Keratinocyte (primary cell): ENCODE measurements at regions not wholly inside any gene's neighbourhood (a gene's known extent, or its start where the extent isn't known, plus 50 kb on each side); places are given as distances from the start of the nearest gene placed in this dataset.

Experiments used
- DNase-seq: peaks from one replicate; pipeline ENCODE4 v3.0.0-alpha.2; 2011; ENCODE audit warnings: low read depth, missing footprints, low spot score
- FAIRE-seq: peaks from 2 replicates; lab custom pipeline; 2011; peaks lifted over from hg19 to GRCh38; lab: Jason Lieb, UNC
- H2AFZ ChIP-seq: 2 replicates; pipeline ENCODE4 v1.6.0; 2012; ENCODE audit warnings: low read length, control low read depth, inconsistent platforms; ENCODE audit not compliant: control insufficient read depth
- H3K27ac ChIP-seq: 2 replicates; pipeline ENCODE4 v1.5.1; 2011; ENCODE audit warnings: low read length; ENCODE audit not compliant: control insufficient read depth, insufficient read depth
- H3K27me3 ChIP-seq: 3 replicates; pipeline ENCODE4 v1.6.0; 2011; ENCODE audit warnings: low read length; ENCODE audit not compliant: control insufficient read depth, insufficient read depth; ENCODE audit errors: extremely low read depth
- H3K36me3 ChIP-seq, 2 experiments: 2 replicates in 1 of 2; 3 replicates in 1 of 2; pipeline ENCODE4 v1.5.1; 2011; ENCODE audit warnings: low read length in 2 of 2, mild to moderate bottlenecking in 1 of 2; ENCODE audit not compliant: control insufficient read depth in 2 of 2, insufficient read depth in 2 of 2; ENCODE audit errors: extremely low read depth in 1 of 2
- H3K4me1 ChIP-seq: 3 replicates; pipeline ENCODE4 v1.5.1; 2011; ENCODE audit warnings: low read length; ENCODE audit not compliant: control insufficient read depth, insufficient read depth; ENCODE audit errors: extremely low read depth
- H3K4me2 ChIP-seq: 3 replicates; pipeline ENCODE4 v1.6.0; 2011; ENCODE audit warnings: low read depth, low read length; ENCODE audit not compliant: control insufficient read depth, insufficient read depth; ENCODE audit errors: extremely low read depth
- H3K4me3 ChIP-seq, 3 experiments: fragments of 200-600 bp in 1 of 3; sonication (generic) in 1 of 3; 2 replicates in 2 of 3; 3 replicates in 1 of 3; pipeline ENCODE4 v1.5.1; 2011 to 2016; ENCODE audit warnings: low read length in 3 of 3, mild to moderate bottlenecking in 3 of 3, control low read depth in 2 of 3, inconsistent platforms in 1 of 3, low read depth in 1 of 3, mixed read lengths in 1 of 3, mixed run types in 1 of 3, moderate library complexity in 1 of 3; ENCODE audit not compliant: control insufficient read depth in 2 of 3, insufficient read depth in 2 of 3; ENCODE audit errors: extremely low read depth in 1 of 3
- H3K79me2 ChIP-seq: 2 replicates; pipeline ENCODE4 v1.6.0; 2012; ENCODE audit warnings: low read length; ENCODE audit not compliant: control insufficient read depth, insufficient read depth
- H3K9ac ChIP-seq: 3 replicates; pipeline ENCODE4 v1.6.0; 2011; ENCODE audit warnings: low read length; ENCODE audit not compliant: control insufficient read depth, insufficient read depth; ENCODE audit errors: extremely low read depth
- H3K9me1 ChIP-seq: 3 replicates; pipeline ENCODE4 v1.6.0; 2011; ENCODE audit warnings: low read length; ENCODE audit not compliant: control insufficient read depth, insufficient read depth; ENCODE audit errors: extremely low read depth
- H3K9me3 ChIP-seq: 2 replicates; pipeline ENCODE4 v1.5.1; 2012; ENCODE audit warnings: low read depth, low read length; ENCODE audit not compliant: control insufficient read depth
- H4K20me1 ChIP-seq: 3 replicates; pipeline ENCODE4 v1.6.0; 2011; ENCODE audit warnings: low read length; ENCODE audit not compliant: control insufficient read depth, insufficient read depth; ENCODE audit errors: extremely low read depth
- EZH2 ChIP-seq: IDR thresholded peaks from one replicate; pipeline ENCODE4 v1.6.1; 2012; ENCODE audit warnings: inconsistent platforms, mild to moderate bottlenecking, low read length, moderate library complexity
- dilution Hi-C: fragments of 300-500 bp; cut with MboI; formaldehyde crosslinking; loops from one replicate; pipeline ENCODE4 v1.7.0; 2020; ENCODE audit warnings: low sequenced_read_pairs; ENCODE audit not compliant: extremely low pct_ligation_motif_present
- TF ChIP-seq, protein P1 (sequence below), 3 experiments: IDR thresholded peaks in 1 of 3; conservative IDR thresholded peaks in 1 of 3; optimal IDR thresholded peaks in 1 of 3; 2 replicates in 2 of 3; 3 replicates in 1 of 3; pipeline versions ENCODE3 to v1.5.1; 2011; ENCODE audit warnings: low read length in 3 of 3, mild to moderate bottlenecking in 3 of 3, moderate library complexity in 2 of 3, control low read depth in 1 of 3, inconsistent platforms in 1 of 3; ENCODE audit not compliant: insufficient read depth in 2 of 3; ENCODE audit errors: extremely low read depth in 1 of 3

DNA sequence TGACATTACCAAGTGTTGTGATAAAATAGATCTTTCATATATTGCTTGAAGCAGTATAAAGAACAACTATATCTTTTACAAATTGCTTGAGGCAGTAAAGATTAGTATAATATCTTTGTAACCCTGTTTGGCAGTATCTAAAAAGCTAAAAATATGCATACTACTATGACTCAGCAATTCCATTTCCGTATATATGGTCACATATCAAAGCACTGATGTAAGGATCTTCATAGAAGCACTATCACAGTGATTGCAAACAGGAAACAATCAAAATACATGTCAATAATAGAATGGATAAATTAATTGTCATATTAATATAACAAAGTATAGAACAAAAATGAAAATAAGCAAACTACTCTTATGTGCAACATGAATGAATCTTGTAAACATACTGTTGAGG, 158.4 kb upstream of the IGF1 start:
- Histone ChIP-seq H3K27ac (no peak overlapping the region), H3K4me2 (no peak overlapping the region), H3K36me3 (no peaks in the 10 kb centered on the region), H3K79me2 (no peaks in the 10 kb centered on the region), H3K9me3 (no peaks in the 10 kb centered on the region), H3K4me1 (no peaks in the 10 kb centered on the region), H2AFZ (no peak overlapping the region), H3K27me3 (no peaks in the 10 kb centered on the region), H4K20me1 (no peaks in the 10 kb centered on the region), H3K4me3 (no peak overlapping the region), H3K9ac (no peak overlapping the region), H3K9me1 (no peaks in the 10 kb centered on the region)
- FAIRE-seq (no peak), DNase-seq (no peak)
- no peak for TF ChIP-seq EZH2
- TF ChIP-seq, protein P1, sequence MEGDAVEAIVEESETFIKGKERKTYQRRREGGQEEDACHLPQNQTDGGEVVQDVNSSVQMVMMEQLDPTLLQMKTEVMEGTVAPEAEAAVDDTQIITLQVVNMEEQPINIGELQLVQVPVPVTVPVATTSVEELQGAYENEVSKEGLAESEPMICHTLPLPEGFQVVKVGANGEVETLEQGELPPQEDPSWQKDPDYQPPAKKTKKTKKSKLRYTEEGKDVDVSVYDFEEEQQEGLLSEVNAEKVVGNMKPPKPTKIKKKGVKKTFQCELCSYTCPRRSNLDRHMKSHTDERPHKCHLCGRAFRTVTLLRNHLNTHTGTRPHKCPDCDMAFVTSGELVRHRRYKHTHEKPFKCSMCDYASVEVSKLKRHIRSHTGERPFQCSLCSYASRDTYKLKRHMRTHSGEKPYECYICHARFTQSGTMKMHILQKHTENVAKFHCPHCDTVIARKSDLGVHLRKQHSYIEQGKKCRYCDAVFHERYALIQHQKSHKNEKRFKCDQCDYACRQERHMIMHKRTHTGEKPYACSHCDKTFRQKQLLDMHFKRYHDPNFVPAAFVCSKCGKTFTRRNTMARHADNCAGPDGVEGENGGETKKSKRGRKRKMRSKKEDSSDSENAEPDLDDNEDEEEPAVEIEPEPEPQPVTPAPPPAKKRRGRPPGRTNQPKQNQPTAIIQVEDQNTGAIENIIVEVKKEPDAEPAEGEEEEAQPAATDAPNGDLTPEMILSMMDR (optimal IDR thresholded peaks at IDR 0.05 in 1 of 3, IDR thresholded peaks at IDR 0.05 in 1 of 3, conservative IDR thresholded peaks at IDR 0.05 in 1 of 3; ENCODE audit: extremely low read depth in 1 of 3, insufficient read depth in 2 of 3, low read length in 3 of 3), result no peak
- dilution Hi-C loops, result no loop called here

DNA sequence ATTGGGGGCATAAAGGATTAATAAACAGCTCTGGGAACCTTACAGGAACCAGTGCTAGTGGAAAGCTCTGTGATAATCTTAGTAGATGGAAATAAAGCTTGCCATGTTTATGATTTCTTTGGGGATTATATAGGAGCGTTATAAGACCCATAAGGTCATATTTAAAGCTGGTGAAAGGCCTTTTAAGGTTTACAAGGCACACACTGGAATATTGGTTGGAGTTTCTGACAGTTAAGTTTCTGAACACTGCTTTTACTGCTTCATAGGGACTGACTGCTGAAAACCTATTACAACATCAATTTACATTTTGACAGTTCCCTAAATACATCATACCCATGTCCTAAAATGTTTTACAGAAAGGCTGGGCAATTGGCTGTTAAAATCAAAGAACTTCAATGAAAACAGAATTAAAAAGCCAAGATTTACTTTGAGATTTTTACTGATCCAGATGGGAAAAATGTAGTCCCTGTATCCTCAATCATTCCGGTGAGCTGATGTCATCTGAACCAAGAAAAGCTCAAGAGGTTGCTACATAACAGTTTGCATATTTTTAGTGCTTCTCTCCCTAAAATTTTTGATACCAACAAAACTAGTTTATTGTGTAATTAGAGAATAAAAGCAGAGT, 153.7 kb upstream of the IGF1 start:
- no peak overlapping the region for H3K4me3 ChIP-seq
- H3K9me1 ChIP-seq, result no peaks in the 10 kb centered on the region
- DNase-seq (no peak), FAIRE-seq (no peak)
- H3K27ac ChIP-seq, result no peak overlapping the region
- no peak overlapping the region for H3K4me2 ChIP-seq
- no peak overlapping the region for H2AFZ ChIP-seq
- no peaks in the 10 kb centered on the region for H3K4me1 ChIP-seq
- no peaks in the 10 kb centered on the region for H4K20me1 ChIP-seq
- no peaks in the 10 kb centered on the region for H3K9me3 ChIP-seq
- dilution Hi-C loops, result no loop called here
- H3K79me2 ChIP-seq, result no peaks in the 10 kb centered on the region
- no peaks in the 10 kb centered on the region for H3K27me3 ChIP-seq
- TF ChIP-seq EZH2, result no peak
- TF ChIP-seq, protein P1 (optimal IDR thresholded peaks at IDR 0.05 in 1 of 3, IDR thresholded peaks at IDR 0.05 in 1 of 3, conservative IDR thresholded peaks at IDR 0.05 in 1 of 3; ENCODE audit: extremely low read depth in 1 of 3, insufficient read depth in 2 of 3, low read length in 3 of 3), result no peak
- H3K9ac ChIP-seq, result no peak overlapping the region
- no peaks in the 10 kb centered on the region for H3K36me3 ChIP-seq
